Rectal smooth muscle tissue (tissue), 1 donor: ENCODE measurements at regions not wholly inside any gene's neighbourhood (a gene's known extent, or its start where the extent isn't known, plus 50 kb on each side); places are given as distances from the start of the nearest gene placed in this dataset.
A peak's percentile ranks its signal among the peaks of the same experiment; 100 is the strongest.
"Not testable (repeated sequence)": the region's sequence is repeated elsewhere in the genome, so short reads cannot be mapped to it uniquely, and the experiment has no call there.

Source experiments
- H3K27ac ChIP-seq: one replicate; pipeline ENCODE4 v1.7.0; 2013; ENCODE audit warnings: low read depth, low read length, inconsistent platforms
- H3K27me3 ChIP-seq: one replicate; pipeline ENCODE4 v1.7.0; 2013; ENCODE audit warnings: low read length; ENCODE audit not compliant: control insufficient read depth, insufficient read depth
- H3K36me3 ChIP-seq: one replicate; pipeline ENCODE4 v1.7.0; 2013; ENCODE audit warnings: low read length; ENCODE audit not compliant: control insufficient read depth, insufficient read depth
- H3K4me1 ChIP-seq: one replicate; pipeline ENCODE4 v1.7.0; 2013; ENCODE audit warnings: low read length; ENCODE audit not compliant: control insufficient read depth, insufficient read depth
- H3K4me3 ChIP-seq: one replicate; pipeline ENCODE4 v1.7.0; 2013; ENCODE audit warnings: low read length
- H3K9ac ChIP-seq: one replicate; pipeline ENCODE4 v1.7.0; 2013; ENCODE audit warnings: low read length

- H3K4me3 ChIP-seq, H3K27ac ChIP-seq, H3K4me1 ChIP-seq, H3K36me3 ChIP-seq, H3K9ac ChIP-seq, H3K27me3 ChIP-seq: not testable (repeated sequence)
Measured at GRCh38 chr12:9471501-9471900, 136.2 kb downstream of the KLRB1 start.

- not testable (repeated sequence) for H3K4me1 ChIP-seq, H3K4me3 ChIP-seq, H3K27me3 ChIP-seq, H3K27ac ChIP-seq, H3K9ac ChIP-seq, H3K36me3 ChIP-seq
Measured at GRCh38 chr12:9470367-9470766, 137.3 kb downstream of the KLRB1 start.

DNA sequence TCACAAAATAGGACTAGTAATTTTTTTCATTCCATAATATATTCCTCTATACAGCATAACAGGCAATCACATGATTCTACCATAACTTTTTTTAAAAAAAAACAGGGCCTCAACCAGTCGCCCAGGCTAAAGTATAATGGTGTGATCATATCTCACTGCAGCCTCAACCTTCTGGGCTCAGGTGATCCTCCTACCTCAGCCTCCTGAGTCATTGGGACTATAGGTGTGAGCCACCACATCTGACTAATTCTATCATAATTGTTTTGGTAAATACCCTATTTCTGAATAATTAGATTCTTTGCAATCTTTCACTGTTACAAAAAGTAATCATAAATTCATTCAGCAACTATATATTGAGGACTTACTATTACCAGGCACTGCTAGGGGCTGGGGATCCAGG, 137.8 kb downstream of the KLRB1 start:
- not testable (repeated sequence) for H3K9ac ChIP-seq, H3K27me3 ChIP-seq, H3K4me3 ChIP-seq, H3K4me1 ChIP-seq, H3K27ac ChIP-seq, H3K36me3 ChIP-seq

GRCh38 chr12:9469463-9469862, 138.3 kb downstream of the KLRB1 start:
- not testable (repeated sequence) for H3K27ac ChIP-seq, H3K4me1 ChIP-seq, H3K9ac ChIP-seq, H3K4me3 ChIP-seq, H3K27me3 ChIP-seq, H3K36me3 ChIP-seq

- H3K36me3 ChIP-seq, H3K27ac ChIP-seq, H3K27me3 ChIP-seq, H3K4me1 ChIP-seq, H3K4me3 ChIP-seq, H3K9ac ChIP-seq: not testable (repeated sequence)
Measured at GRCh38 chr12:9468998-9469397, 138.7 kb downstream of the KLRB1 start.

DNA sequence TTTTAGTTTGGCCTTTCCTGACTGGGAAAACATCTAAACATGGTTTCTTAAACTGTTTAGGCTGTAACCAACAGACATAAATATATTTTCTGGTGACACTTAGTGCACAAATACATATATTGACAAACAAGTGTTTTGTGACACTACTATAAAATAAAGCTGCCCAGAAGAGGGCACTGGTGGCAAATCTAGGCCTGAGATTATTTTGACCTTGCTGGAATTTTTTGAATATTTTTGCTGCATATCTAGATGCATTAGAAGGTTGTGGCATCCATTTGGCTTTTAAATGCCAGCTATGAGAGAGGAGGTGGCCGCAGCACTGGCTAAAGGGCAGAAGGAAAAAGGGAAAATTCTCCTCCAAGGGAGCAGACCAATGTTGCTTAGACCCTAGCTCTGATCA, 139.6 kb downstream of the KLRB1 start:
- not testable (repeated sequence) for H3K4me3 ChIP-seq, H3K27me3 ChIP-seq, H3K27ac ChIP-seq

GRCh38 chr12:9464408-9464807, 143.3 kb downstream of the KLRB1 start:
- H3K36me3 ChIP-seq = no peaks in the 10 kb centered on the region
- H3K27me3 ChIP-seq = no peaks in the 10 kb centered on the region
- no peak overlapping the region for H3K27ac ChIP-seq
- no peaks in the 10 kb centered on the region for H3K4me1 ChIP-seq
- H3K4me3 ChIP-seq = no peak overlapping the region
- H3K9ac ChIP-seq = no peak overlapping the region

More for the DNA sequence above, 139.6 kb downstream of the KLRB1 start:
- not testable (repeated sequence) for H3K36me3 ChIP-seq, H3K9ac ChIP-seq, H3K4me1 ChIP-seq

DNA sequence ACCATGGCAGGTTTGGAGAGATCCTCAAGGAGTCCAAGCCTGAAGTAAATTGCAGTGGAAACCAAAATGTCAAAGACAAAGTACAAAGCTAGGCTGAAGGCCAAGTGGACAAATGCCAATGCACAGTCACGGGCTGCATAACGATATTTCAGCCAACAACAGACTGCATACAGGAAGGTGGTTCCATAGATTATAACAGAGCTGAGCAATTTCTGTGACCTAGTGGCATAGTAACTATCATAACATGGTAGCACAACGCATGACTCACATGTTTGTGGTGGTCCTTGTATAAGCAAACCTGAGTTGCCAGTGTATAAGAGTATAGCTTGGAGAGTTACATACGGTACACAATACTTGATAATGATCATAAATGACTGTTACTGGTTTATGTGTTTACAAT, 152.2 kb downstream of the KLRB1 start:
- H3K27me3 ChIP-seq, H3K4me1 ChIP-seq: not testable (repeated sequence)

DNA sequence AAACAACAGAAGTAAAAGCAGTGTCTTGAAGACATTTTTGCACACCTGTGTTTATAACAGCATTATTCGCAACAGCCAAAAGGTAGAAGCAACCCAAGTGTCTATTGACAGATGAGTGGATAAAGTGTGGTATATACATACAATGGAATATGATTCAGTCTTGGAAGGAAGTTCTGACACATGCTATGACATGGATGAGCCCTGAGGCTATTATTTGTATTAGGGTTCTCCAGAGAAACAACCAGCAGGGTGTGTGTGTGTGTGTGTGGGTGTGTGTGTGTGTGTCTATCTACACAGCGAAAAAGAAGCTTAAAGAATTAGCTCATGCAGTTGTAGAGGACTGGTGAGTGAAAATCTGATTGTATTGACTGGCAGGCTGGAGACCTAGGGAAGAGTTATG, 153.7 kb downstream of the KLRB1 start:
- H3K27me3 ChIP-seq, H3K4me1 ChIP-seq, H3K4me3 ChIP-seq, H3K27ac ChIP-seq, H3K36me3 ChIP-seq, H3K9ac ChIP-seq: not testable (repeated sequence)

More for the DNA sequence above, 152.2 kb downstream of the KLRB1 start:
- not testable (repeated sequence) for H3K4me3 ChIP-seq, H3K27ac ChIP-seq, H3K9ac ChIP-seq, H3K36me3 ChIP-seq

DNA sequence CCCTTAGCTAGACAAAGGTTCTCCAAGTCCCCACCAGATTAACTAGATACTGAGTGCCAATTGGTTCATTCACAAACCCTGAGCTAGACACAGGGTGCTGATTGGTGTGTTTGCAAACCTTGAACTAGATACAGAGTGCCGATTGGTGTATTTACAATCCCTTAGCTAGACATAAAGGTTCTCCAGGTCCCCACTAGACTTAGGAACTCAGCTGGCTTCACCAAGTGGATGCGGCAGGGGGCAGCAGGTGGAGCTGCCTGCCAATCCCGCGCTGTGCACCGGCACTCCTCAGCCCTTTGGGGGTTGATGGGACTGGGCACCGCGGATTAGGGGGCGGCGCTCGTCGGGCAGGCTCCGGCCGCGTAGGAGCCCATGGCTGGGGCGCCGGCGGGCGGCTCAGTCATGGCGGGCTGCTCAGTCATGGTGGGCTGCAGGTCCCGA, 157.6 kb downstream of the KLRB1 start:
- H3K27ac ChIP-seq, H3K27me3 ChIP-seq, H3K4me1 ChIP-seq, H3K4me3 ChIP-seq, H3K9ac ChIP-seq, H3K36me3 ChIP-seq: not testable (repeated sequence)

GRCh38 chr12:9449657-9450126, 158.0 kb downstream of the KLRB1 start:
- H3K36me3 ChIP-seq, H3K9ac ChIP-seq, H3K4me1 ChIP-seq, H3K27ac ChIP-seq, H3K27me3 ChIP-seq: not testable (repeated sequence)
- peak overlapping the region; percentile 3 for H3K4me3 ChIP-seq

- Histone ChIP-seq H3K27ac (no peak overlapping the region), H3K9ac (no peak overlapping the region), H3K27me3 (no peaks in the 10 kb centered on the region), H3K4me1 (no peaks in the 10 kb centered on the region), H3K4me3 (peak overlapping the region; percentile 3), H3K36me3 (no peaks in the 10 kb centered on the region)
Measured at GRCh38 chr12:9449181-9449580, 158.5 kb downstream of the KLRB1 start.

- peak overlapping the region; percentile 51 for H3K9ac ChIP-seq
- H3K27me3 ChIP-seq, H3K27ac ChIP-seq: not testable (repeated sequence)
Measured at GRCh38 chr12:9448648-9449047, 159.1 kb downstream of the KLRB1 start.

More at GRCh38 chr12:9448648-9449047, 159.1 kb downstream of the KLRB1 start:
- not testable (repeated sequence) for H3K4me1 ChIP-seq, H3K36me3 ChIP-seq
- H3K4me3 ChIP-seq = peak overlapping the region; percentile 65
